Upper lobe of left lung (tissue), 6 donors: ENCODE measurements at regions not wholly inside any gene's neighbourhood (a gene's known extent, or its start where the extent isn't known, plus 50 kb on each side); places are given as distances from the start of the nearest gene placed in this dataset.

Experiments used
- ATAC-seq, 2 donors: fragments of 200-7000 bp; cut with Tn5 transposase; one replicate each; pipeline ENCODE4 v1.9.1; 2022; ENCODE audit warnings: mild to moderate bottlenecking in 2 of 2, moderate library complexity in 2 of 2; ENCODE audit not compliant: low FRiP score in 2 of 2
- DNase-seq, 2 donors: peaks; one replicate each; pipeline ENCODE4 v3.0.0-alpha.2; 2019 to 2020
- H3K27ac ChIP-seq, 4 donors: fragments of 200-600 bp; sonication (generic); one replicate each; pipeline ENCODE4 v1.5.1; 2016 to 2019
- H3K27me3 ChIP-seq, 4 donors: fragments of 200-600 bp; sonication (generic); one replicate each; pipeline ENCODE4 v1.5.1; 2017 to 2019
- H3K36me3 ChIP-seq, 4 donors: fragments of 200-600 bp; sonication (generic); one replicate each; pipeline ENCODE4 v1.5.1; 2016 to 2019
- H3K4me1 ChIP-seq, 4 donors: fragments of 200-600 bp; sonication (generic); one replicate each; pipeline ENCODE4 v1.5.1; 2018 to 2019
- H3K4me3 ChIP-seq, 4 donors: fragments of 200-600 bp; sonication (generic); one replicate each; pipeline ENCODE4 v1.5.1; 2017 to 2019; ENCODE audit warnings: mild to moderate bottlenecking in 2 of 4, moderate library complexity in 1 of 4
- H3K9me3 ChIP-seq, 4 donors: fragments of 200-600 bp; sonication (generic); one replicate each; pipeline ENCODE4 v1.5.1; 2018 to 2019
- EP300 ChIP-seq, 4 donors: sonication (generic); formaldehyde crosslinking; IDR thresholded peaks; one replicate each; pipeline ENCODE4 v1.5.1; 2017; ENCODE audit warnings: antibody characterized with exemption in 4 of 4, control low read depth in 2 of 4
- POLR2A ChIP-seq, 4 donors: fragments of 450-650 bp; IDR thresholded peaks; one replicate each; pipeline ENCODE4 v1.5.1; 2016 to 2017; ENCODE audit warnings: antibody characterized with exemption in 4 of 4, mild to moderate bottlenecking in 2 of 4
- POLR2AphosphoS5 ChIP-seq, 2 donors: sonication (generic); formaldehyde crosslinking; IDR thresholded peaks; one replicate each; pipeline ENCODE4 v1.5.1; 2017; ENCODE audit warnings: antibody characterized with exemption in 2 of 2
- WGBS, 2 donors: methylation state at CpG; one replicate each; pipeline ENCODE4 v1.1.5; 2017 to 2018; 5-methylcytosine and 5-hydroxymethylcytosine counted together
- small RNA-seq, 4 donors: library from RNA; depleted of rRNA; stranded (forward); fragments of <200 nt; gene quantifications; one replicate each; pipeline ENCODE3, GENCODE V24; 2016
- TF ChIP-seq, protein P1 (sequence below), 6 experiments: fragments of 450-650 bp in 4 of 6; fragments of 200-600 bp in 2 of 6; sonication (generic) in 2 of 6; IDR thresholded peaks; one replicate each; pipeline ENCODE4 v1.5.1; 2016 to 2019; ENCODE audit warnings: antibody characterized with exemption in 6 of 6
- donor health status: DM: no; HTN: no; CAD: no; lungs with moderate emphysema.
- donor health status: DM: no; HTN: yes; CAD: no; lungs with severe emphysema.

DNA sequence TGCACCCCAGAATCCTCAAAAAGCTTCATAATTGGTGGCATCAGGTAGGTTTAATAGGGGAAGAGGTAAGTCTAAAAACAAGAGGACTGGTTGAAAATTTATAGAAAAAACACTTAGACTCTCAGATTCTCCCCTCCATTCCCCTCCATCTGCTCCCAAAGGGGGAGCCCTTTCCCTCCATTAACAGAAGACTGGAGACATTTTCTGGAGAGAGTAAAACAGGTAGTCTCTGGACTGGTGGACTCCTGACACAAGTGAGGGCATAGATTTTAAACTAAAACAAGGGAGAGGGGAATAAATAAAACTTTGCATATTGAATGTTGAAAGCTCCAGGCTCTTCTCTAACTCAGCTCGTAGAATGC lies 54.0 kb upstream of the IPO9 start:
- Histone ChIP-seq H3K4me3 (no peak overlapping the region), H3K9me3 (peaks cover 0 to 4% (median 0%) of the 10 kb centered on the region in 4 donors), H3K4me1 (peaks cover 0 to 12% (median 4%) of the 10 kb centered on the region in 4 donors), H3K27ac (no peak overlapping the region), H3K36me3 (no peaks in the 10 kb centered on the region), H3K27me3 (no peaks in the 10 kb centered on the region)
- 90 to 94% methylated on average over 1 of the region's 1 CpG for WGBS, 2 donors
- no peak for ATAC-seq
- no peak for DNase-seq
- TF ChIP-seq POLR2A (IDR thresholded peaks at IDR 0.05) (no peak), EP300 (IDR thresholded peaks at IDR 0.05) (no peak), POLR2AphosphoS5 (IDR thresholded peaks at IDR 0.05) (no peak)
- TF ChIP-seq, protein P1, sequence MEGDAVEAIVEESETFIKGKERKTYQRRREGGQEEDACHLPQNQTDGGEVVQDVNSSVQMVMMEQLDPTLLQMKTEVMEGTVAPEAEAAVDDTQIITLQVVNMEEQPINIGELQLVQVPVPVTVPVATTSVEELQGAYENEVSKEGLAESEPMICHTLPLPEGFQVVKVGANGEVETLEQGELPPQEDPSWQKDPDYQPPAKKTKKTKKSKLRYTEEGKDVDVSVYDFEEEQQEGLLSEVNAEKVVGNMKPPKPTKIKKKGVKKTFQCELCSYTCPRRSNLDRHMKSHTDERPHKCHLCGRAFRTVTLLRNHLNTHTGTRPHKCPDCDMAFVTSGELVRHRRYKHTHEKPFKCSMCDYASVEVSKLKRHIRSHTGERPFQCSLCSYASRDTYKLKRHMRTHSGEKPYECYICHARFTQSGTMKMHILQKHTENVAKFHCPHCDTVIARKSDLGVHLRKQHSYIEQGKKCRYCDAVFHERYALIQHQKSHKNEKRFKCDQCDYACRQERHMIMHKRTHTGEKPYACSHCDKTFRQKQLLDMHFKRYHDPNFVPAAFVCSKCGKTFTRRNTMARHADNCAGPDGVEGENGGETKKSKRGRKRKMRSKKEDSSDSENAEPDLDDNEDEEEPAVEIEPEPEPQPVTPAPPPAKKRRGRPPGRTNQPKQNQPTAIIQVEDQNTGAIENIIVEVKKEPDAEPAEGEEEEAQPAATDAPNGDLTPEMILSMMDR (IDR thresholded peaks at IDR 0.05): no peak

DNA sequence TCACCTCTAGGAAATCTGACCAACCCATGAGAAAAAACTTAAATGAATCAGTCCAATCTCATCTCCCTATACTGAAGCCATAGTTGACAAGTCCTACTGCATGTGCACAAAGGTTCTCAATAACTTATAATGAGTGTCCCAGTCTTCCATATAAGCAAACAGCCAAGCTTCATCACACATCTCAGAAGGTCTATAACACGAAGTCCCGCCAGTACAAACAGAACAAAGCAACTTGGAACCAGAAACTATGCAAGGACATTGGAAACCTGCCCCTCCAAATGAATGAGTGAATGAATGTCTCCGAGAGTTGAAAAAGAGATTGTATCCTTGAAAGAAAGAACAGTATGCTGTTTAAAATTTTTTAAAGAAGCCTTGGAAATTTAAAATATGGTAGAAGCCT lies 53.6 kb upstream of the IPO9 start:
- peaks cover 0 to 4% (median 0%) of the 10 kb centered on the region in 4 donors for H3K9me3 ChIP-seq
- H3K36me3 ChIP-seq: peaks cover 0 to under 1% (median 0%) of the 10 kb centered on the region in 4 donors
- H3K27ac ChIP-seq: no peak overlapping the region
- no peaks in the 10 kb centered on the region for H3K27me3 ChIP-seq
- 89 to 93% methylated on average over 3 of the region's 3 CpGs for WGBS, 2 donors
- H3K4me3 ChIP-seq: no peak overlapping the region
- ATAC-seq (no peak), DNase-seq (no peak)
- TF ChIP-seq, protein P1 (IDR thresholded peaks at IDR 0.05): no peak
- TF ChIP-seq POLR2A (IDR thresholded peaks at IDR 0.05): no peak
- TF ChIP-seq POLR2AphosphoS5 (IDR thresholded peaks at IDR 0.05): no peak
- TF ChIP-seq EP300 (IDR thresholded peaks at IDR 0.05): no peak
- H3K4me1 ChIP-seq: peaks cover 0 to 12% (median 2%) of the 10 kb centered on the region in 4 donors

DNA sequence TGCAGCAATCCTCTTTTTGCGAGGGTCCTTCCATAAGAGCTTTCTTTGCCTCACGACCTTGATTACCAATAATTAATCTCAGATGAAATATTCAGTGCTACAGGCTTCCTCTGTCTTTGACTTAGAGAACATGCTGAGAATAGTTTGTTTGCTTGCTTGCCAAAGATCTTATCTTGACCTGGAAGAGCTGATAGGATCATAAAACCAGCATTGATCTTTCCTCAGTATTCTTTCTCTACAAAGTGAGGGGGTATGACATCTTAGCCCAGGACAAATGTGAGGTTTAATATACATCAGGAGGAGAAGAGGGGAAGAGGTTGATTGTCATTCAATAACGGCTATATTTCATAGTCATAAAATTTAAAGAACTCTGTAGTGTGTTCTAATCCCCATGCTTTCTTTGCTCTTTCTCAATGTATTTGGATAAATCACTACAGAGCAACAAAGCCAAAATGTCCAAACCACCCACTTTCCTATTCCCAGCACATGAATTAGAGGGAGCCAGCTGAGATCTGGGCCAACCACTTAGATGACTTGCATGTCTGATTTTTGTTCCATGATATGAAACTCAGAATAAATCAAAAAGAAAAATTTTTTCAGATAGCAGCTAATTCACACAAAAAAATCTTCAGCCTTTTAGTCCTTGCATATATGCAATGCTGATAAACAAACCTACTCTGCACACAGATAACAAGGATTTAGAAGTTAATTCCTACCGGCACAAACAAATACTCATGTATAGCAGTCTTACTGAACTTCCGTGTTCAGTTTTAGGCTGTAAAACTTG lies 50.5 kb upstream of the IPO9 start:
- Histone ChIP-seq H3K27ac (peak overlapping the region in 2 of 4 donors; percentile 14 to 32), H3K36me3 (peaks cover 0 to 32% (median 11%) of the 10 kb centered on the region in 4 donors), H3K27me3 (no peaks in the 10 kb centered on the region), H3K4me1 (peaks cover 0 to 8% (median 2%) of the 10 kb centered on the region in 4 donors), H3K9me3 (no peaks in the 10 kb centered on the region), H3K4me3 (no peak overlapping the region)
- 63 to 67% methylated on average over 5 of the region's 5 CpGs for WGBS, 2 donors
- DNase-seq: no peak
- peak in 1 of 2 donors; percentile 73 for ATAC-seq
- TF ChIP-seq POLR2AphosphoS5 (IDR thresholded peaks at IDR 0.05) (no peak), POLR2A (IDR thresholded peaks at IDR 0.05) (no peak), EP300 (IDR thresholded peaks at IDR 0.05) (no peak)
- TF ChIP-seq, protein P1 (IDR thresholded peaks at IDR 0.05): no peak

Small RNAs in the stretch of these regions (small RNA-seq; reads per million reads assigned to genes)
- gene MIR5191 (0 to 0.18 (median 0) reads per million in 4 donors), gene RNU6-501P (0 reads per million in 4 donors)
